Left ventricle myocardium inferior (tissue), 1 donor: ENCODE measurements at regions not wholly inside any gene's neighbourhood (a gene's known extent, or its start where the extent isn't known, plus 50 kb on each side); places are given as distances from the start of the nearest gene placed in this dataset.

ENCODE experiments used
- DNase-seq: peaks from one replicate; pipeline ENCODE4 v3.0.0-alpha.2; 2020
- H3K27ac ChIP-seq: fragments of 200-600 bp; replicated peaks from 2 replicates; pipeline ENCODE4 v1.8.0; 2021
- H3K27me3 ChIP-seq: fragments of 200-600 bp; 2 replicates; pipeline ENCODE4 v1.8.0; 2021; ENCODE audit warnings: low read depth
- H3K36me3 ChIP-seq: fragments of 200-600 bp; 2 replicates; pipeline ENCODE4 v1.8.0; 2021
- H3K4me1 ChIP-seq: fragments of 200-600 bp; 2 replicates; pipeline ENCODE4 v1.8.0; 2021
- H3K4me3 ChIP-seq: fragments of 200-600 bp; 2 replicates; pipeline ENCODE4 v1.8.0; 2021; ENCODE audit warnings: mild to moderate bottlenecking, moderate library complexity
- H3K9me3 ChIP-seq: fragments of 200-600 bp; replicated peaks from 2 replicates; pipeline ENCODE4 v1.8.0; 2021
- intact Hi-C: fragments of 100-400 bp; cut with micrococcal nuclease; formaldehyde crosslinking; loops from one replicate; pipeline ENCODE4 v1.11.0; 2022
- TF ChIP-seq, protein P1 (sequence below): fragments of 200-600 bp; IDR thresholded peaks from 2 replicates; pipeline ENCODE4 v1.8.0; 2021; ENCODE audit warnings: antibody characterized with exemption, mild to moderate bottlenecking, borderline replicate concordance
- donor health status: DM: no; HTN: yes; CAD: no; lungs with severe emphysema.

DNA sequence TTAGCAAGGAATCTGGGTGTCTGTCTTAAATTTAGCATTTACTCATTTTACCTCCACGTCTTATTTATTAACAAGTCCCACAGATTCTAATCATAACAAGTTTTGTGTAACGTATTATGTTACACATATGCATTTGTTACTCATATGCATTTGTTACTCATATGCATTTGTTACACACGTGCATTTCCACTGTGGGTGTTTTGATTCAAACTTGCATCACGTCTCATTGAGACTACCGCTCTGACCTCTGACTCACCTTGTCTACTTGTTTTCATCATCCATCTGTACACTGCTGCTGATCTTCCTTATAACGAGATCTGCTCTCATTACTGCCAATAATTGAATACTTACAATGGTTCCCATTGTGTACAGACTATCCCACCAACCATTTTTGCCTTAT, 1141.4 kb downstream of the TBL1XR1 start:
- Histone ChIP-seq H3K36me3 (no peaks in the 10 kb centered on the region), H3K9me3 (peaks cover 3% of the 10 kb centered on the region), H3K27me3 (no peaks in the 10 kb centered on the region), H3K4me1 (no peaks in the 10 kb centered on the region), H3K27ac (no peak overlapping the region), H3K4me3 (no peak overlapping the region)
- intact Hi-C loops: no loop called here
- no peak for DNase-seq
- TF ChIP-seq, protein P1, sequence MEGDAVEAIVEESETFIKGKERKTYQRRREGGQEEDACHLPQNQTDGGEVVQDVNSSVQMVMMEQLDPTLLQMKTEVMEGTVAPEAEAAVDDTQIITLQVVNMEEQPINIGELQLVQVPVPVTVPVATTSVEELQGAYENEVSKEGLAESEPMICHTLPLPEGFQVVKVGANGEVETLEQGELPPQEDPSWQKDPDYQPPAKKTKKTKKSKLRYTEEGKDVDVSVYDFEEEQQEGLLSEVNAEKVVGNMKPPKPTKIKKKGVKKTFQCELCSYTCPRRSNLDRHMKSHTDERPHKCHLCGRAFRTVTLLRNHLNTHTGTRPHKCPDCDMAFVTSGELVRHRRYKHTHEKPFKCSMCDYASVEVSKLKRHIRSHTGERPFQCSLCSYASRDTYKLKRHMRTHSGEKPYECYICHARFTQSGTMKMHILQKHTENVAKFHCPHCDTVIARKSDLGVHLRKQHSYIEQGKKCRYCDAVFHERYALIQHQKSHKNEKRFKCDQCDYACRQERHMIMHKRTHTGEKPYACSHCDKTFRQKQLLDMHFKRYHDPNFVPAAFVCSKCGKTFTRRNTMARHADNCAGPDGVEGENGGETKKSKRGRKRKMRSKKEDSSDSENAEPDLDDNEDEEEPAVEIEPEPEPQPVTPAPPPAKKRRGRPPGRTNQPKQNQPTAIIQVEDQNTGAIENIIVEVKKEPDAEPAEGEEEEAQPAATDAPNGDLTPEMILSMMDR: no peak

DNA sequence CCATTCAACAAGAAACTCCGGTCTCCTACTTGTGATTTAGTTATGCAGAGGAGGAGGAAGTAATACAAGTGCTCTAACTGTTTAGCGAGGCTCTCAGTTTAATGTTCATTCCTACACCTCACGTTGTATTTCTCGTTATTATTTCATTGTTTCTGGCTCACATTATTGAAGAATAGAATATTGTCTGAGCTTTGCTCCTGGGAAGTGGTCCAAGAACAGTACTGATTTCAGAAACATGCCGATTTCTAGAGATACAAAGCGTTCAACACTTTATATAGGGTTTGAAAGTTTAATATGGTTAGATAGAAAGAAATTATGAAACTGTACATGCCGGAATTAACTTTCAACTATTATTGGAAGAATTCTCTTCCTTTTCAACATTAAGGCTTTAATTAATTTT, 1145.5 kb downstream of the TBL1XR1 start:
- intact Hi-C loops: no loop called here
- TF ChIP-seq, protein P1: no peak
- Histone ChIP-seq H3K4me3 (no peak overlapping the region), H3K9me3 (no peaks in the 10 kb centered on the region), H3K36me3 (no peaks in the 10 kb centered on the region), H3K4me1 (peaks cover 3% of the 10 kb centered on the region), H3K27me3 (no peaks in the 10 kb centered on the region), H3K27ac (no peak overlapping the region)
- DNase-seq: no peak

DNA sequence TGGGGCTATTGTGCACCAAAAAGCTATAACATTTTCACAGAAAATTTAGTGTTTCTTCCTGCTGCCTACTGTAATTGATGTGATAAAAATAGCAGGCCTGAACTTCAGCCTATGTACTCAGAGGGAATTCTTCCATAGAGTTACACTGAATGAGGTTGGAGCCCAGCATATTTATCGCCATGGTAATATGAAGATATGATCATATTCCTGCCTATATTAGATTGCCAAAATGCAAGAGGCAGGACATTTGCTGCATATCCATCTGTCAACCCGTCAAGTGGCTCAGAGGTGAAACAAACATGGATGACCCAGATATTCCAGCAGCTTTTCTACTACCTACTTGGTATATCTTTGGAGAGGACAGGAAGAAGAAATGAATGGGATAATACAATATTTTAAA, 1150.6 kb downstream of the TBL1XR1 start:
- Histone ChIP-seq H3K27ac (no peak overlapping the region), H3K36me3 (no peaks in the 10 kb centered on the region), H3K4me3 (no peak overlapping the region), H3K4me1 (peaks cover 21% of the 10 kb centered on the region), H3K9me3 (no peaks in the 10 kb centered on the region), H3K27me3 (no peaks in the 10 kb centered on the region)
- no peak for DNase-seq
- intact Hi-C loops: no loop called here
- TF ChIP-seq, protein P1: no peak

DNA sequence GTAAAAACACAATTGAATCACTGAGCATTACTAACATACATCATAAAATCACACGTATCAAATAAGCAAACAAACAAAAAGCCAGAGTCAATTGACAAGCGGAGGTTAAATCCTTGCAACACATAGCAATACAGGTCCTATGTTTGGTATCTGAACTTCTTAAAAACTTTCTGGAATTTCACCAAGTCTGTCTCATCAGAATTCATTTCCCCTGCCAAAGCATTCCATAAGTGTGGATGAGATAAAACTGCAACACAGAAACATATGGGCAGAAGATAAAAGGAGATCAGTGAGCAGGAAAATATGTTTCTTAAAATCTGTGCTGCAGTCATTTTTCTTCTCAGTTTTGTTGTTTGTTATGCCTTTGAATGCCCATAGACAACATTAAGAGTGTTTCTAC, 1155.5 kb downstream of the TBL1XR1 start:
- TF ChIP-seq, protein P1: no peak
- no peak overlapping the region for H3K4me3 ChIP-seq
- H3K36me3 ChIP-seq: no peaks in the 10 kb centered on the region
- peaks cover 3% of the 10 kb centered on the region for H3K9me3 ChIP-seq
- H3K27ac ChIP-seq: no peak overlapping the region
- DNase-seq: no peak
- intact Hi-C loops: no loop called here
- no peaks in the 10 kb centered on the region for H3K27me3 ChIP-seq
- peaks cover 23% of the 10 kb centered on the region for H3K4me1 ChIP-seq

- TF ChIP-seq, protein P1: no peak
- peaks cover 17% of the 10 kb centered on the region for H3K4me1 ChIP-seq
- H3K9me3 ChIP-seq: peaks cover 10% of the 10 kb centered on the region
- intact Hi-C loops: no loop called here
- no peaks in the 10 kb centered on the region for H3K36me3 ChIP-seq
- H3K27ac ChIP-seq: no peak overlapping the region
- H3K27me3 ChIP-seq: no peaks in the 10 kb centered on the region
- H3K4me3 ChIP-seq: no peak overlapping the region
- no peak for DNase-seq
These were observed 1156.1 kb downstream of the TBL1XR1 start for GRCh38 chr3:176041185-176041584.

DNA sequence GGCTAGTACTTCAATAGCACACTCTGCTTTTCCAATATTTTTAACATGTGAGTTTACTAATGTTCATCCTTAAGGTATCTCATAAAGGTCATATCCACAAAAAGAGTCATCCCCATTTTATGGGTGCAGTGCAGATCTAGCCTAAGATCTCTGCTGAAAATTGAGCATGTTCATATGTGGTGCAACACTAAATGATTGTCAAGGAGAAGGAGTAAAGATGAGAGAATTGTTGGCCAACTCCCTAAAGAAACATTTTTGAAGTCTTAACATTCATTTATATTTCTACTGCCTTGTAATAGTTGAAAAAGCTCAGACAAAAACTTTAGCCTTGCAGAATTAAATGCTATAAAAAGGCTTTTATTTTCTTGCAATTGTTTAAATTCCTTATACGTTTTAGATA, 1159.6 kb downstream of the TBL1XR1 start:
- Histone ChIP-seq H3K4me1 (peaks cover 10% of the 10 kb centered on the region), H3K36me3 (no peaks in the 10 kb centered on the region), H3K27ac (no peak overlapping the region), H3K27me3 (no peaks in the 10 kb centered on the region), H3K9me3 (peaks cover 14% of the 10 kb centered on the region), H3K4me3 (no peak overlapping the region)
- intact Hi-C loops: no loop called here
- TF ChIP-seq, protein P1: no peak
- DNase-seq: no peak
